GM23338 (cell line): ENCODE measurements at regions not wholly inside any gene's neighbourhood (a gene's known extent, or its start where the extent isn't known, plus 50 kb on each side); places are given as distances from the start of the nearest gene placed in this dataset.

Source experiments
- CREB1 ChIP-seq: fragments of 250-450 bp; sonication (Bioruptor Pico); IDR thresholded peaks from 2 replicates; pipeline ENCODE4 v1.5.0; 2020; ENCODE audit warnings: low read depth, mild to moderate bottlenecking, moderate library complexity
- CTCF ChIP-seq, 2 experiments: fragments of 200-600 bp in 1 of 2; sonication (generic) in 1 of 2; conservative IDR thresholded peaks; 2 replicates each; pipeline versions ENCODE4 v1.5.1 to v1.6.1; 2016 to 2017; ENCODE audit warnings: antibody characterized with exemption in 2 of 2, low read depth in 2 of 2, mild to moderate bottlenecking in 2 of 2, moderate library complexity in 1 of 2
- EZH2 ChIP-seq: fragments of 200-600 bp; sonication (generic); IDR thresholded peaks from one replicate; pipeline ENCODE4 v1.8.0; 2017; ENCODE audit warnings: antibody characterized with exemption, mild to moderate bottlenecking, low read depth; ENCODE audit not compliant: unreplicated experiment
- EZH2phosphoT487 ChIP-seq: fragments of 200-600 bp; sonication (generic); IDR thresholded peaks from one replicate; pipeline ENCODE4 v1.8.1; 2018; ENCODE audit warnings: antibody characterized with exemption; ENCODE audit not compliant: unreplicated experiment
- JUNB ChIP-seq: IDR thresholded peaks from one replicate; pipeline ENCODE4 v1.6.1; 2016; ENCODE audit warnings: antibody characterized with exemption; ENCODE audit not compliant: unreplicated experiment
- POLR2AphosphoS5 ChIP-seq: IDR thresholded peaks from 2 replicates; pipeline ENCODE4 v1.6.1; 2016; ENCODE audit warnings: antibody characterized with exemption, low read depth
- TF ChIP-seq, protein P1 (sequence below): IDR thresholded peaks from one replicate; pipeline ENCODE4 v1.6.1; 2018; ENCODE audit warnings: antibody characterized with exemption; ENCODE audit not compliant: unreplicated experiment
- TF ChIP-seq, protein P2 (sequence below): IDR thresholded peaks from 2 replicates; pipeline ENCODE4 v1.6.1; 2016; ENCODE audit warnings: antibody characterized with exemption

DNA sequence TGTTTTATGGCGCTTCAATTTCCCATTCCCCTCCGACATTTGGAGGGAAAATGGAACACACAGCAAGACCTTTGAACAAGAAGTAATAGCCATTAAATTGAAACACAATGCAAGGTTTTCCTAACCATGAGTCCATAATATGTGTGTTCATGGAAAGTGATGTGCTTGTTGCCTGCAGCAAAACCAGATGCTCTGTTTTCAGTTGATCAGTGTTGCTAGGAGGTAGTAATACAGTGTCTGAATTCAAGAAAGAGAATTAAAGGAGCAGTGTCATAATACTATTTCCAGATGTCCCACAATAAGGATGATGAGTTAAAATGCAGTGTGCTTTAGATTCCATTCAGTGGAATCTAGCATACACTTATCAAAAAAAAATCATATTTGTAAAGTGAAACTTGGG lies 637.4 kb upstream of the API5 start:
- TF ChIP-seq EZH2phosphoT487, result no peak
- no peak for TF ChIP-seq POLR2AphosphoS5
- no peak for TF ChIP-seq CTCF (conservative IDR thresholded peaks at IDR 0.05; ENCODE audit: low read depth in 2 of 2)
- TF ChIP-seq JUNB, result no peak
- no peak for TF ChIP-seq EZH2
- TF ChIP-seq, protein P1, sequence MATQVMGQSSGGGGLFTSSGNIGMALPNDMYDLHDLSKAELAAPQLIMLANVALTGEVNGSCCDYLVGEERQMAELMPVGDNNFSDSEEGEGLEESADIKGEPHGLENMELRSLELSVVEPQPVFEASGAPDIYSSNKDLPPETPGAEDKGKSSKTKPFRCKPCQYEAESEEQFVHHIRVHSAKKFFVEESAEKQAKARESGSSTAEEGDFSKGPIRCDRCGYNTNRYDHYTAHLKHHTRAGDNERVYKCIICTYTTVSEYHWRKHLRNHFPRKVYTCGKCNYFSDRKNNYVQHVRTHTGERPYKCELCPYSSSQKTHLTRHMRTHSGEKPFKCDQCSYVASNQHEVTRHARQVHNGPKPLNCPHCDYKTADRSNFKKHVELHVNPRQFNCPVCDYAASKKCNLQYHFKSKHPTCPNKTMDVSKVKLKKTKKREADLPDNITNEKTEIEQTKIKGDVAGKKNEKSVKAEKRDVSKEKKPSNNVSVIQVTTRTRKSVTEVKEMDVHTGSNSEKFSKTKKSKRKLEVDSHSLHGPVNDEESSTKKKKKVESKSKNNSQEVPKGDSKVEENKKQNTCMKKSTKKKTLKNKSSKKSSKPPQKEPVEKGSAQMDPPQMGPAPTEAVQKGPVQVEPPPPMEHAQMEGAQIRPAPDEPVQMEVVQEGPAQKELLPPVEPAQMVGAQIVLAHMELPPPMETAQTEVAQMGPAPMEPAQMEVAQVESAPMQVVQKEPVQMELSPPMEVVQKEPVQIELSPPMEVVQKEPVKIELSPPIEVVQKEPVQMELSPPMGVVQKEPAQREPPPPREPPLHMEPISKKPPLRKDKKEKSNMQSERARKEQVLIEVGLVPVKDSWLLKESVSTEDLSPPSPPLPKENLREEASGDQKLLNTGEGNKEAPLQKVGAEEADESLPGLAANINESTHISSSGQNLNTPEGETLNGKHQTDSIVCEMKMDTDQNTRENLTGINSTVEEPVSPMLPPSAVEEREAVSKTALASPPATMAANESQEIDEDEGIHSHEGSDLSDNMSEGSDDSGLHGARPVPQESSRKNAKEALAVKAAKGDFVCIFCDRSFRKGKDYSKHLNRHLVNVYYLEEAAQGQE, result no peak
- TF ChIP-seq CREB1 (CRISPR knock-in tag), result no peak
- TF ChIP-seq, protein P2, sequence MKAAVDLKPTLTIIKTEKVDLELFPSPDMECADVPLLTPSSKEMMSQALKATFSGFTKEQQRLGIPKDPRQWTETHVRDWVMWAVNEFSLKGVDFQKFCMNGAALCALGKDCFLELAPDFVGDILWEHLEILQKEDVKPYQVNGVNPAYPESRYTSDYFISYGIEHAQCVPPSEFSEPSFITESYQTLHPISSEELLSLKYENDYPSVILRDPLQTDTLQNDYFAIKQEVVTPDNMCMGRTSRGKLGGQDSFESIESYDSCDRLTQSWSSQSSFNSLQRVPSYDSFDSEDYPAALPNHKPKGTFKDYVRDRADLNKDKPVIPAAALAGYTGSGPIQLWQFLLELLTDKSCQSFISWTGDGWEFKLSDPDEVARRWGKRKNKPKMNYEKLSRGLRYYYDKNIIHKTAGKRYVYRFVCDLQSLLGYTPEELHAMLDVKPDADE, result no peak
